Parathyroid adenoma (tissue), 2 donors: ENCODE measurements at regions not wholly inside any gene's neighbourhood (a gene's known extent, or its start where the extent isn't known, plus 50 kb on each side); places are given as distances from the start of the nearest gene placed in this dataset.

Source experiments
- H2AFZ ChIP-seq: fragments of 300-600 bp; sonication (generic); one replicate; pipeline ENCODE4 v1.7.0; 2017; ENCODE audit warnings: antibody characterized with exemption, mild to moderate bottlenecking
- H3K27ac ChIP-seq: fragments of 300-600 bp; sonication (generic); one replicate; pipeline ENCODE4 v1.7.0; 2017
- H3K27me3 ChIP-seq: fragments of 300-600 bp; sonication (generic); one replicate; pipeline ENCODE4 v1.7.0; 2017; ENCODE audit warnings: low read length; ENCODE audit not compliant: control insufficient read depth, insufficient read depth
- H3K36me3 ChIP-seq: fragments of 300-600 bp; sonication (generic); one replicate; pipeline ENCODE4 v1.7.0; 2017; ENCODE audit warnings: low read length; ENCODE audit not compliant: control insufficient read depth, insufficient read depth
- H3K4me1 ChIP-seq: fragments of 300-600 bp; sonication (generic); one replicate; pipeline ENCODE4 v1.7.0; 2017; ENCODE audit warnings: control low read depth
- H3K4me2 ChIP-seq: fragments of 300-600 bp; sonication (generic); one replicate; pipeline ENCODE4 v1.7.0; 2017; ENCODE audit warnings: low read length
- H3K4me3 ChIP-seq: fragments of 300-600 bp; sonication (generic); one replicate; pipeline ENCODE4 v1.7.0; 2017; ENCODE audit warnings: low read depth, low read length
- H3K79me2 ChIP-seq: fragments of 300-600 bp; sonication (generic); one replicate; pipeline ENCODE4 v1.7.0; 2017; ENCODE audit warnings: control low read depth
- H3K9ac ChIP-seq: fragments of 300-600 bp; sonication (generic); one replicate; pipeline ENCODE4 v1.7.0; 2017; ENCODE audit warnings: mild to moderate bottlenecking
- H3K9me3 ChIP-seq: fragments of 300-600 bp; sonication (generic); one replicate; pipeline ENCODE4 v1.7.0; 2017; ENCODE audit warnings: low read length; ENCODE audit not compliant: control insufficient read depth
- TF ChIP-seq, protein P1 (sequence below): fragments of 300-600 bp; sonication (generic); IDR thresholded peaks from one replicate; pipeline ENCODE4 v1.7.0; 2017; ENCODE audit warnings: antibody characterized with exemption, mild to moderate bottlenecking
- donor health status: primary hyperparathyroidism.

GRCh38 chr21:15486460-15487195 lies 243.2 kb upstream of the USP25 start:
- no peaks in the 10 kb centered on the region for H3K4me1 ChIP-seq
- H2AFZ ChIP-seq = no peak overlapping the region
- no peaks in the 10 kb centered on the region for H3K36me3 ChIP-seq
- no peaks in the 10 kb centered on the region for H3K27me3 ChIP-seq
- H3K4me2 ChIP-seq = no peak overlapping the region
- no peaks in the 10 kb centered on the region for H3K9me3 ChIP-seq
- H3K79me2 ChIP-seq = no peaks in the 10 kb centered on the region
- H3K4me3 ChIP-seq = no peak overlapping the region
- TF ChIP-seq, protein P1, sequence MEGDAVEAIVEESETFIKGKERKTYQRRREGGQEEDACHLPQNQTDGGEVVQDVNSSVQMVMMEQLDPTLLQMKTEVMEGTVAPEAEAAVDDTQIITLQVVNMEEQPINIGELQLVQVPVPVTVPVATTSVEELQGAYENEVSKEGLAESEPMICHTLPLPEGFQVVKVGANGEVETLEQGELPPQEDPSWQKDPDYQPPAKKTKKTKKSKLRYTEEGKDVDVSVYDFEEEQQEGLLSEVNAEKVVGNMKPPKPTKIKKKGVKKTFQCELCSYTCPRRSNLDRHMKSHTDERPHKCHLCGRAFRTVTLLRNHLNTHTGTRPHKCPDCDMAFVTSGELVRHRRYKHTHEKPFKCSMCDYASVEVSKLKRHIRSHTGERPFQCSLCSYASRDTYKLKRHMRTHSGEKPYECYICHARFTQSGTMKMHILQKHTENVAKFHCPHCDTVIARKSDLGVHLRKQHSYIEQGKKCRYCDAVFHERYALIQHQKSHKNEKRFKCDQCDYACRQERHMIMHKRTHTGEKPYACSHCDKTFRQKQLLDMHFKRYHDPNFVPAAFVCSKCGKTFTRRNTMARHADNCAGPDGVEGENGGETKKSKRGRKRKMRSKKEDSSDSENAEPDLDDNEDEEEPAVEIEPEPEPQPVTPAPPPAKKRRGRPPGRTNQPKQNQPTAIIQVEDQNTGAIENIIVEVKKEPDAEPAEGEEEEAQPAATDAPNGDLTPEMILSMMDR = no peak
- no peak overlapping the region for H3K27ac ChIP-seq
- no peak overlapping the region for H3K9ac ChIP-seq

DNA sequence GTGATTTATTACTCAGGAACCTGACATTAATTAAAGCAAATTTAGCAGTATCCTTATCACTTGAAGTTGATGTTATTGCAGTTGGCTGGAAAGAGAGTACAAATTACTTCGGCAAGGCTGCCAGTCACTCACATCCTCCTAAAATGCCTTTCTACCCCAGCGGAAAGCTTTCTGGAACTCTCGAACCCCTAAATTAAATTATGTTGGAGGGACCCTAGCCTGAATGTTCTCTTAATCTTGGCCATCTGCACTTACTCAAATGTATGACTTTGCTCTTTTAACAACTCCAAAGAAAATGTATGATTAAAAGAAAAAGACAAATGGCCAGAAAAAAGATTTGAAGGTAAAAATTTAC lies 242.6 kb upstream of the USP25 start:
- Histone ChIP-seq H3K79me2 (no peaks in the 10 kb centered on the region), H3K9ac (no peak overlapping the region), H3K4me2 (no peak overlapping the region), H3K9me3 (no peaks in the 10 kb centered on the region), H3K27ac (no peak overlapping the region), H2AFZ (no peak overlapping the region), H3K4me1 (no peaks in the 10 kb centered on the region), H3K4me3 (no peak overlapping the region), H3K27me3 (no peaks in the 10 kb centered on the region), H3K36me3 (no peaks in the 10 kb centered on the region)
- TF ChIP-seq, protein P1 = no peak

GRCh38 chr21:15491100-15491499 lies 238.7 kb upstream of the USP25 start:
- TF ChIP-seq, protein P1 = no peak
- Histone ChIP-seq H3K4me2 (no peak overlapping the region), H3K9ac (no peak overlapping the region), H3K4me1 (no peaks in the 10 kb centered on the region), H3K36me3 (no peaks in the 10 kb centered on the region), H3K27me3 (no peaks in the 10 kb centered on the region), H3K4me3 (no peak overlapping the region), H3K27ac (no peak overlapping the region), H3K79me2 (no peaks in the 10 kb centered on the region), H2AFZ (no peak overlapping the region), H3K9me3 (no peaks in the 10 kb centered on the region)

GRCh38 chr21:15493646-15494045 lies 236.1 kb upstream of the USP25 start:
- Histone ChIP-seq H3K27me3 (no peaks in the 10 kb centered on the region), H2AFZ (no peak overlapping the region), H3K79me2 (no peaks in the 10 kb centered on the region), H3K9me3 (no peaks in the 10 kb centered on the region), H3K36me3 (no peaks in the 10 kb centered on the region), H3K27ac (no peak overlapping the region), H3K4me2 (no peak overlapping the region), H3K9ac (no peak overlapping the region), H3K4me3 (no peak overlapping the region), H3K4me1 (no peaks in the 10 kb centered on the region)
- TF ChIP-seq, protein P1 = no peak

- H3K9ac ChIP-seq = no peak overlapping the region
- H3K4me1 ChIP-seq = no peaks in the 10 kb centered on the region
- TF ChIP-seq, protein P1 = no peak
- H3K9me3 ChIP-seq = no peaks in the 10 kb centered on the region
- no peak overlapping the region for H2AFZ ChIP-seq
- no peak overlapping the region for H3K4me2 ChIP-seq
- H3K36me3 ChIP-seq = no peaks in the 10 kb centered on the region
- no peak overlapping the region for H3K27ac ChIP-seq
- H3K79me2 ChIP-seq = no peaks in the 10 kb centered on the region
- H3K4me3 ChIP-seq = no peak overlapping the region
- H3K27me3 ChIP-seq = no peaks in the 10 kb centered on the region
Measured at GRCh38 chr21:15494481-15494880, 235.3 kb upstream of the USP25 start.
